HepG2 (cell line): ENCODE measurements at regions not wholly inside any gene's neighbourhood (a gene's known extent, or its start where the extent isn't known, plus 50 kb on each side); places are given as distances from the start of the nearest gene placed in this dataset.

Experiments used
- ATAC-seq: fragments of 200-7000 bp; cut with Tn5 transposase; 3 replicates; pipeline ENCODE4 v1.9.1; 2020; ENCODE audit warnings: mild to moderate bottlenecking, moderate library complexity
- BruUV-seq: library from RNA; stranded (reverse); fragments of 400-500 nt; replicated peaks from 2 replicates; lab custom pipeline; 2021; lab: Mats Ljungman, UMichigan
- CTCF ChIA-PET: fragments of 300-600 bp; formaldehyde crosslinking; extraction: SDS; loops from one replicate; lab custom pipeline; 2021; ENCODE audit warnings: low total read pairs, inconsistent platforms, low intra/inter-chr PET ratio; lab: Yijun Ruan, JAX
- POLR2A ChIA-PET: fragments of 350-600 bp; sonication (Branson Sonifier 250); formaldehyde crosslinking; loops from one replicate; lab custom pipeline; 2020; ENCODE audit warnings: antibody characterized with exemption, inconsistent platforms; lab: Yijun Ruan, JAX
- DNase-seq: peaks from one replicate; pipeline ENCODE4 v3.0.0-alpha.2; 2015; ENCODE audit warnings: low spot score
- FAIRE-seq: peaks from 3 replicates; lab custom pipeline; 2011; peaks lifted over from hg19 to GRCh38; lab: Jason Lieb, UNC
- H2AFZ ChIP-seq: one replicate; pipeline ENCODE4 v1.6.1; 2011; ENCODE audit warnings: low read length, inconsistent platforms
- H3K27ac ChIP-seq: fragments of 300-600 bp; 3 replicates; pipeline ENCODE4 v1.8.0; 2011; ENCODE audit warnings: mixed run types, mild to moderate bottlenecking, mixed read lengths, low read length, inconsistent platforms; ENCODE audit not compliant: insufficient read depth; ENCODE audit errors: extremely low read length
- H3K27me3 ChIP-seq, 2 experiments: fragments of 200-600 bp in 1 of 2; 2 replicates in 1 of 2; 3 replicates in 1 of 2; pipeline versions ENCODE4 v1.6.0 to v1.8.0; 2011; ENCODE audit warnings: low read length in 2 of 2, mild to moderate bottlenecking in 2 of 2, moderate library complexity in 2 of 2, inconsistent platforms in 1 of 2; ENCODE audit not compliant: insufficient read depth in 2 of 2, control insufficient read depth in 1 of 2
- H3K36me3 ChIP-seq, 2 experiments: fragments of 200-600 bp in 1 of 2; replicated peaks in 1 of 2; 2 replicates in 1 of 2; 3 replicates in 1 of 2; pipeline versions ENCODE4 v1.5.1 to v1.8.0; 2011; ENCODE audit warnings: low read length in 2 of 2, inconsistent platforms in 1 of 2; ENCODE audit not compliant: insufficient read depth in 2 of 2, control insufficient read depth in 1 of 2
- H3K4me1 ChIP-seq: 2 replicates; pipeline ENCODE4 v1.5.1; 2012; ENCODE audit warnings: low read length, inconsistent platforms; ENCODE audit not compliant: insufficient read depth
- H3K4me2 ChIP-seq: 2 replicates; pipeline ENCODE4 v1.6.0; 2011; ENCODE audit warnings: low read depth, low read length, inconsistent platforms
- H3K4me3 ChIP-seq, 3 experiments: fragments of 200-600 bp in 1 of 3; sonication (generic), shearing (Covaris generic) in 1 of 3; replicated peaks in 1 of 3; 2 replicates each; pipeline ENCODE4 v1.5.1; 2011 to 2016; ENCODE audit warnings: low read length in 3 of 3, inconsistent platforms in 2 of 3, low read depth in 2 of 3, mild to moderate bottlenecking in 2 of 3, control low read depth in 1 of 3, mixed read lengths in 1 of 3; ENCODE audit not compliant: insufficient read depth in 1 of 3
- H3K79me2 ChIP-seq: one replicate; pipeline ENCODE4 v1.6.1; 2011; ENCODE audit warnings: low read length, inconsistent platforms; ENCODE audit not compliant: insufficient read depth
- H3K9ac ChIP-seq: 2 replicates; pipeline ENCODE4 v1.6.0; 2011; ENCODE audit warnings: mild to moderate bottlenecking, low read depth, low read length, inconsistent platforms; ENCODE audit not compliant: insufficient read depth
- H3K9me3 ChIP-seq: 2 replicates; pipeline ENCODE4 v1.5.1; 2012; ENCODE audit warnings: mild to moderate bottlenecking, low read length
- H4K20me1 ChIP-seq: 2 replicates; pipeline ENCODE4 v1.6.0; 2011; ENCODE audit warnings: inconsistent platforms, mild to moderate bottlenecking, low read length, moderate library complexity; ENCODE audit not compliant: insufficient read depth
- CBX1 ChIP-seq: IDR thresholded peaks from one replicate; pipeline ENCODE4 v1.6.1; 2016; ENCODE audit warnings: antibody characterized with exemption, low read depth
- GATAD1 ChIP-seq: IDR thresholded peaks from 2 replicates; pipeline ENCODE4 v1.6.1; 2016; ENCODE audit warnings: missing genetic modification reagents, missing compliant biosample characterization
- HNF1B ChIP-seq: sonication (generic); formaldehyde crosslinking; IDR thresholded peaks from 2 replicates; pipeline ENCODE4 v1.5.1; 2020; ENCODE audit warnings: mild to moderate bottlenecking, moderate library complexity, missing genetic modification reagents
- PAWR ChIP-seq: sonication (generic); formaldehyde crosslinking; IDR thresholded peaks from 2 replicates; pipeline ENCODE4 v1.4.0; 2020; ENCODE audit warnings: missing genetic modification reagents, mild to moderate bottlenecking, borderline replicate concordance
- STAG1 ChIP-seq: sonication (generic); formaldehyde crosslinking; IDR thresholded peaks from 2 replicates; pipeline ENCODE4 v1.4.0; 2020; ENCODE audit warnings: missing genetic modification reagents
- TFE3 ChIP-seq: IDR thresholded peaks from 2 replicates; pipeline ENCODE4 v1.6.1; 2016
- YEATS4 ChIP-seq: sonication (generic); formaldehyde crosslinking; IDR thresholded peaks from 2 replicates; pipeline ENCODE4 v1.4.0; 2020; ENCODE audit warnings: missing genetic modification reagents, borderline replicate concordance
- ZFP1 ChIP-seq: IDR thresholded peaks from 2 replicates; pipeline ENCODE4 v1.6.1; 2016
- ZNF724P ChIP-seq: sonication (generic); formaldehyde crosslinking; IDR thresholded peaks from 2 replicates; pipeline ENCODE4 v1.8.0; 2022; ENCODE audit warnings: missing genetic modification reagents, borderline replicate concordance
- ZNF782 ChIP-seq: sonication (generic); formaldehyde crosslinking; IDR thresholded peaks from 2 replicates; pipeline ENCODE4 v1.4.0; 2020; ENCODE audit warnings: missing genetic modification reagents, mild to moderate bottlenecking, borderline replicate concordance
- WGBS: methylation state at CpG from one replicate; pipeline ENCODE4 v1.1.6; 2017; ENCODE audit warnings: low lambda C conversion rate; 5-methylcytosine and 5-hydroxymethylcytosine counted together
- in situ Hi-C: cut with HindIII; loops from 2 replicates; pipeline ENCODE4 v1.10.0; 2017; ENCODE audit warnings: low pct_unique_long_range_greater_than_20kb; ENCODE audit not compliant: extremely low pct_ligation_motif_present
- intact Hi-C: fragments of 100-400 bp; cut with micrococcal nuclease; formaldehyde crosslinking; loops from one replicate; pipeline ENCODE4 v1.10.0; 2022; ENCODE audit not compliant: unreplicated experiment

GRCh38 chr10:112071596-112072133 lies 111.9 kb downstream of the GPAM start:
- CTCF ChIA-PET = no interaction called here
- no peak for FAIRE-seq

More at GRCh38 chr10:112071596-112072133, 111.9 kb downstream of the GPAM start:
- Histone ChIP-seq H3K27me3 (no peaks in the 10 kb centered on the region), H3K4me2 (no peak overlapping the region), H3K36me3 (no peaks in the 10 kb centered on the region), H3K79me2 (no peaks in the 10 kb centered on the region), H4K20me1 (no peaks in the 10 kb centered on the region; the same call in 1 of the 2 replicates), H3K9me3 (no peaks in the 10 kb centered on the region), H2AFZ (no peak overlapping the region), H3K9ac (no peak overlapping the region), H3K4me1 (no peaks in the 10 kb centered on the region), H3K27ac (no peak overlapping the region), H3K4me3 (no peak overlapping the region)
- WGBS = 76% methylated on average over 2 of the region's 2 CpGs
- in situ Hi-C loops = no loop called here
- POLR2A ChIA-PET = no interaction called here
- DNase-seq (no peak), ATAC-seq (no peak)
- intact Hi-C loops = no loop called here
- TF ChIP-seq GATAD1 (CRISPR knock-in tag) (no peak), ZNF782 (CRISPR knock-in tag) (no peak), ZFP1 (CRISPR knock-in tag) (no peak), YEATS4 (CRISPR knock-in tag) (no peak), HNF1B (CRISPR knock-in tag) (no peak), PAWR (CRISPR knock-in tag) (no peak), CBX1 (no peak), ZNF724P (CRISPR knock-in tag) (no peak), TFE3 (no peak), STAG1 (CRISPR knock-in tag) (no peak)
- BruUV-seq = no TSS peak
